ENCODE measurements at regions not wholly inside any gene's neighbourhood (a gene's known extent, or its start where the extent isn't known, plus 50 kb on each side); places are given as distances from the start of the nearest gene placed in this dataset.

DNA sequence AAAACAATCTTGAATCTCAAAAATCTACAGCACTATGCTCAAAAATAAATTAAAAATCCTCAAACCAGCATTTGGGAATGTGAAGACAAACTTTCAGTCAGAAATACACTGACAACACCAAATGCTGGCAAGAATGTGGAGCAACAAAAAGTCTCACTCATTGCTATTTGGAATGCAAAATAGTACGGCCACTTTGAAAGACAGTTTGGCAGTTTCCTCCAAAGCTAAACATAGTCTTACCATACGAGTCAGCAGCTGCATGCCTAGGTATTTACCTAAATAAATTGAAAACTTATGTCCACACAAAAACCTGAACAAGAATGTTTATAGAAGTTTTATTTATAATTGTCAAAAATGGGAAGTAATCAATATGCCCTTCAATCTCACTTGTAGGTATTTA, 904.2 kb upstream of the LRRC4C start:
- Histone ChIP-seq H3K9me3 (no peaks in the 10 kb centered on the region), H3K4me1 (no peaks in the 10 kb centered on the region), H3K9ac (ENCODE audit: low read depth in 2 of 2, low read length in 2 of 2) (no peak overlapping the region), H3K36me3 (no peaks in the 10 kb centered on the region), H3K4me3 (no peak overlapping the region), H3K27ac (no peak overlapping the region), H3K27me3 (no peaks in the 10 kb centered on the region)
- TF ChIP-seq, protein P1, sequence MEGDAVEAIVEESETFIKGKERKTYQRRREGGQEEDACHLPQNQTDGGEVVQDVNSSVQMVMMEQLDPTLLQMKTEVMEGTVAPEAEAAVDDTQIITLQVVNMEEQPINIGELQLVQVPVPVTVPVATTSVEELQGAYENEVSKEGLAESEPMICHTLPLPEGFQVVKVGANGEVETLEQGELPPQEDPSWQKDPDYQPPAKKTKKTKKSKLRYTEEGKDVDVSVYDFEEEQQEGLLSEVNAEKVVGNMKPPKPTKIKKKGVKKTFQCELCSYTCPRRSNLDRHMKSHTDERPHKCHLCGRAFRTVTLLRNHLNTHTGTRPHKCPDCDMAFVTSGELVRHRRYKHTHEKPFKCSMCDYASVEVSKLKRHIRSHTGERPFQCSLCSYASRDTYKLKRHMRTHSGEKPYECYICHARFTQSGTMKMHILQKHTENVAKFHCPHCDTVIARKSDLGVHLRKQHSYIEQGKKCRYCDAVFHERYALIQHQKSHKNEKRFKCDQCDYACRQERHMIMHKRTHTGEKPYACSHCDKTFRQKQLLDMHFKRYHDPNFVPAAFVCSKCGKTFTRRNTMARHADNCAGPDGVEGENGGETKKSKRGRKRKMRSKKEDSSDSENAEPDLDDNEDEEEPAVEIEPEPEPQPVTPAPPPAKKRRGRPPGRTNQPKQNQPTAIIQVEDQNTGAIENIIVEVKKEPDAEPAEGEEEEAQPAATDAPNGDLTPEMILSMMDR (IDR thresholded peaks at IDR 0.05), result no peak
- intact Hi-C loops (cut with DNase I), result no loop called here
- DNase-seq, result no peak

DNA sequence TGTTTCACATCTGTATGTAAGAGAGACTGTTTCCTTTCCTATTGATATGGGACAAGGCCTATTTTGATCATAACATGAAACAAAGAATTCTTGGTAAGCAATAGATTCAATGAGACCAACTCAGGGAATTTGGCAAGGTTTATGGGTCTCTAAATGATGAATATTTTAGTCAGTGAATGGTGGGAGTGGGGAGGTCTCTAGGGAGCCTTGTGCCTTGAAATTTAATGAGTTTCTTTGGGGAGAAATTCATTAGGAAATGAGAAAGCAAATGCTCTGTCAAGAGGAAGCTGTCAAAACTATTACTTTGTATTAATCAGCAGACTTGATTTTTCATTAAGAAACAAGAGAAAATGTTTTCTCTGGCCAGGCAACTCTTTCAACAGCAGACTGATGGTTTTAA, 921.7 kb upstream of the API5 start:
- no peak overlapping the region for H3K27ac ChIP-seq
- intact Hi-C loops (cut with DNase I), result no loop called here
- no peak for DNase-seq
- no peaks in the 10 kb centered on the region for H3K4me1 ChIP-seq
- H3K36me3 ChIP-seq, result no peaks in the 10 kb centered on the region
- H3K4me3 ChIP-seq, result no peak overlapping the region
- no peak overlapping the region for H3K9ac ChIP-seq (ENCODE audit: low read depth in 2 of 2, low read length in 2 of 2)
- H3K27me3 ChIP-seq, result no peaks in the 10 kb centered on the region
- H3K9me3 ChIP-seq, result no peaks in the 10 kb centered on the region
- TF ChIP-seq, protein P1 (IDR thresholded peaks at IDR 0.05), result no peak

DNA sequence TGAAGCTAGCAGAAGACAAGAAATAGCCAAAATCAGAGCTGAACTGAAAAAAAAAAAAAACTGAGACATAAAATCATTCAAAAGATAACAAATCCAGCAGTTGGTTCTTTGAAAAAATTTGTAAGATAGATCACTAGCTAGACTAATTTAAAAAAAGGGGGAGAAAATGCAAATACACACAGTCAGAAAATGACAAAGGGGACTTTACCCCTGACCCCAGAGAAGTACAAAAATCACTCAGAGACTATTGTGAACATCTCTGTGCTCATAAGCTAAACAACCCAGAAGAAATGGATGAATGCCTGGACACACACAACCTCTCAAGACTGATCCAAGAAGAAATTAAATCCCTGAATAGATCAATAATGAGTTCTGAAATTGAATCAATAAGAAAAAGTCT, 914.3 kb upstream of the API5 start:
- intact Hi-C loops (cut with DNase I), result no loop called here
- TF ChIP-seq, protein P1 (IDR thresholded peaks at IDR 0.05), result no peak
- H3K36me3 ChIP-seq, result no peaks in the 10 kb centered on the region
- no peaks in the 10 kb centered on the region for H3K9me3 ChIP-seq
- H3K4me3 ChIP-seq, result no peak overlapping the region
- no peaks in the 10 kb centered on the region for H3K27me3 ChIP-seq
- H3K4me1 ChIP-seq, result no peaks in the 10 kb centered on the region
- DNase-seq, result no peak
- no peak overlapping the region for H3K9ac ChIP-seq (ENCODE audit: low read depth in 2 of 2, low read length in 2 of 2)
- no peak overlapping the region for H3K27ac ChIP-seq

DNA sequence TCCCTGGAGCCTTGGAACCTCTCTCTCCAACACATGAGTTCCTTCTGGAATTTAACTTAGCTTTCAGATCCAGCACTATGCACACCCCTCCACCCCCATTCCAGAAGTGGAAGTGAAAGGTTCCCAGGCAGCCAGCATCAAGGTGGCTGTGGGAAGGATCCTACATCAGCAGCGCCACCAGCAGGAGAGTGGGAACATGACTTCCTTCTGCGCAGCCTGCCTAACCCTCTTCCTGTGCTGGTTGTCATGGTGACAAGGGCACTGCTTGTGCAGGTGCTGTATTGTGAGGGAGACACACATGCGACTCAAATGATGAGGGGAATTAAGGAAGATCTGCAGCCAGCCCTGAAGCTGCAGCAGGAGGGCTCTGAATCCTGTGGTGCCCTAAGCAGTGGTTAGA, 904.5 kb upstream of the API5 start:
- TF ChIP-seq, protein P1 (IDR thresholded peaks at IDR 0.05), result no peak
- Histone ChIP-seq H3K27ac (no peak overlapping the region), H3K4me3 (no peak overlapping the region), H3K9me3 (no peaks in the 10 kb centered on the region), H3K9ac (ENCODE audit: low read depth in 2 of 2, low read length in 2 of 2) (no peak overlapping the region), H3K36me3 (no peaks in the 10 kb centered on the region), H3K27me3 (no peaks in the 10 kb centered on the region), H3K4me1 (no peaks in the 10 kb centered on the region)
- intact Hi-C loops (cut with DNase I), result no loop called here
- DNase-seq, result no peak

DNA sequence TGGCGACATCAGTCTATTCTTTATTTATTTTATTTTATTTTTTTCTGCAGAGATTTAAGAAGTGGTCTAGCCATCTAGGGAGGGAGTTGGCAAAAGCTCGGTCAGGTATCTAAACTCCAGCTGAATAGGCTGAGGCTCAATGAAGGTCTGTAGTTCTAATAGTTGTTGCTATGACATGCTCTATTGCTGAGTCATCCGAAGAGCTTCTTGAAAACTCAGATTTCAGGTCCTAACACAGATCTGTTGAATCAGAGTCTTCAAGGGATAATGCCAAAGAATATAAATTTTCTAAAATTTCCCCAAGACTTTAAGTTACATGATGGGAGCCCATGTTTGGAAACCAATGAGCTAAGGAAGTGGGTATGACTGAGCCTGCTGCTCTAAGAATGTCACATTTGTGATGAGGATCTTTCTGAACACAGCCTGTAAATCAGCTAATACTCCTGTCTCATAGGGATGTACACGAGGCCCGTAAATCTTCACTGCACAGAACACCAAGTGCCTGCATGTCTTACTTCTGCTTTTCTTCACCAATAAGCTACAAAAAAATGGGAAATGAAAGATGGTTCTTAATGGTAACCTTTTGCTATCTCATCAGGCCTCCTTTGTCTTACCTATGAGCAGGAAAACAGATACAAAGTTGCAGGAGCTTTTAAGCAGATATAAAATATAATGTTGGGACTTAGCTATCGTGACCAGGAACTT, 901.4 kb upstream of the API5 start:
- TF ChIP-seq, protein P1 (IDR thresholded peaks at IDR 0.05), result no peak
- Histone ChIP-seq H3K9ac (ENCODE audit: low read depth in 2 of 2, low read length in 2 of 2) (no peak overlapping the region), H3K9me3 (no peaks in the 10 kb centered on the region), H3K27ac (no peak overlapping the region), H3K4me3 (no peak overlapping the region), H3K27me3 (no peaks in the 10 kb centered on the region), H3K4me1 (no peaks in the 10 kb centered on the region), H3K36me3 (no peaks in the 10 kb centered on the region)
- intact Hi-C loops (cut with DNase I), result no loop called here
- no peak for DNase-seq
